Heart left ventricle (tissue), 16 donors: ENCODE measurements at regions not wholly inside any gene's neighbourhood (a gene's known extent, or its start where the extent isn't known, plus 50 kb on each side); places are given as distances from the start of the nearest gene placed in this dataset.

Source experiments
- ATAC-seq, 4 donors: fragments of 200-7000 bp; cut with Tn5 transposase; one replicate each; pipeline ENCODE4 v1.9.1; 2020 to 2022; ENCODE audit warnings: moderate library complexity in 4 of 4, mild to moderate bottlenecking in 3 of 4, moderate number of reproducible peaks in 1 of 4
- DNase-seq, 5 donors: peaks; one replicate each; pipeline ENCODE4 v3.0.0-alpha.2; 2020
- H3K27ac ChIP-seq, 12 donors: fragments of 200-600 bp; sonication (generic) in 4 of 12; one replicate each; pipeline versions ENCODE4 v1.5.0 to v1.8.0; 2016 to 2022; ENCODE audit warnings: mild to moderate bottlenecking in 2 of 12
- H3K27me3 ChIP-seq, 9 donors: fragments of 200-600 bp; sonication (generic) in 2 of 9; one replicate each; pipeline versions ENCODE4 v1.5.1 to v1.8.0; 2016 to 2022; ENCODE audit warnings: mild to moderate bottlenecking in 3 of 9
- H3K36me3 ChIP-seq, 9 donors: fragments of 200-600 bp; sonication (generic) in 2 of 9; one replicate each; pipeline versions ENCODE4 v1.5.0 to v1.8.0; 2018 to 2022; ENCODE audit warnings: mild to moderate bottlenecking in 2 of 9
- H3K4me1 ChIP-seq, 12 donors: fragments of 200-600 bp; sonication (generic) in 4 of 12; one replicate each; pipeline versions ENCODE4 v1.5.0 to v1.8.0; 2016 to 2022; ENCODE audit warnings: mild to moderate bottlenecking in 3 of 12
- H3K4me3 ChIP-seq, 12 donors: fragments of 200-600 bp; sonication (generic) in 4 of 12; one replicate each; pipeline versions ENCODE4 v1.5.0 to v1.8.0; 2017 to 2022; ENCODE audit warnings: mild to moderate bottlenecking in 9 of 12, moderate library complexity in 4 of 12
- H3K9me3 ChIP-seq, 12 donors: fragments of 200-600 bp; sonication (generic) in 4 of 12; one replicate each; pipeline versions ENCODE4 v1.5.0 to v1.8.0; 2016 to 2022; ENCODE audit warnings: mild to moderate bottlenecking in 1 of 12
- CTCF ChIP-seq, 12 donors: fragments of 200-600 bp; sonication (generic) in 4 of 12; IDR thresholded peaks; one replicate each; pipeline versions ENCODE4 v1.5.0 to v1.8.0; 2018 to 2022; ENCODE audit warnings: antibody characterized with exemption in 12 of 12, mild to moderate bottlenecking in 5 of 12
- POLR2A ChIP-seq, 2 donors: fragments of 450-650 bp; IDR thresholded peaks; one replicate each; pipeline ENCODE4 v1.6.1; 2017; ENCODE audit warnings: antibody characterized with exemption in 2 of 2, mild to moderate bottlenecking in 2 of 2, moderate library complexity in 2 of 2
- WGBS, 4 donors: extraction: QIAGEN DNeasy Blood & Tissue Kit in 2 of 4; methylation state at CpG; one replicate each; pipeline versions ENCODE4 v1.1.5 to v1.1.7; 2013 to 2018; 5-methylcytosine and 5-hydroxymethylcytosine counted together
- intact Hi-C, 10 donors: fragments of 100-400 bp; cut with DNase I; formaldehyde crosslinking; loops; one replicate each; pipeline versions ENCODE4 v1.11.1 to v1.14.2; 2022
- donor health status: ischemic (EF 13 %, LVEDD 7.1; RV severe dilation, severe dysfunction).
- donor health status: healthy with polysubstance abuse.
- donor health status: DM: no; HTN: yes; CAD: no.
- donor health status: DM: no; HTN: no; CAD: no.
- donor health status: ischemic (EF 25% LVEDD 6.9; RV normal size, moderate dysfunction).
- donor health status: ischemic (EF 25% LVEDD 5.7; RV mildly dilated, moderate dysfunction).
- donor health status: healthy.
- donor health status: DM: yes; HTN: yes; CAD: no.
- donor health status: ischemic (EF 35%, LVEDD 5.7; RV mildly dilated, moderate dysfunction).
- donor health status: nonischemic (EF 11% LVEDD 7.7; RV severe dilation, severe dysfunction).
- donor health status: DM: yes; HTN: yes; CAD: no.
- donor health status: PGD.
- donor health status: ischemic (EF 29% LVEDD 5.4; RV normal size, mild dysfunction).
- donor health status: nonischemic (EF 23%, LVEDD 6.1; RV moderate dilation, normal function).

- peak overlapping the region in 1 of 12 donors; percentile 73 for H3K27ac ChIP-seq
- intact Hi-C loops, result no loop called here
- TF ChIP-seq CTCF (IDR thresholded peaks at IDR 0.05) (no peak), POLR2A (IDR thresholded peaks at IDR 0.05) (no peak)
These were observed 333.4 kb downstream of the CHRM3 start for GRCh38 chr1:239719642-239720258.

GRCh38 chr1:239722035-239722434 lies 335.7 kb downstream of the CHRM3 start:
- Histone ChIP-seq H3K36me3 (no peaks in the 10 kb centered on the region), H3K27me3 (no peaks in the 10 kb centered on the region), H3K4me3 (no peak overlapping the region), H3K9me3 (no peaks in the 10 kb centered on the region), H3K27ac (no peak overlapping the region), H3K4me1 (peaks cover 0 to 12% (median 0%) of the 10 kb centered on the region in 12 donors)
- DNase-seq (no peak), ATAC-seq (no peak)
- intact Hi-C loops, result no loop called here
- WGBS, 4 donors, result 92 to 99% (median 94%) methylated on average over 1 of the region's 1 CpG
- TF ChIP-seq POLR2A (IDR thresholded peaks at IDR 0.05) (no peak), CTCF (IDR thresholded peaks at IDR 0.05) (no peak)

More at GRCh38 chr1:239719642-239720258, 333.4 kb downstream of the CHRM3 start:
- WGBS, 4 donors, result 62 to 69% (median 64%) methylated on average over 11 of the region's 11 CpGs
- no peaks in the 10 kb centered on the region for H3K9me3 ChIP-seq
- peaks cover 0 to 12% (median 0%) of the 10 kb centered on the region in 12 donors for H3K4me1 ChIP-seq
- peak overlapping the region in 3 of 12 donors; percentile 6 to 41 (median 16) for H3K4me3 ChIP-seq
- ATAC-seq (peak in 1 of 4 donors; percentile 45), DNase-seq (no peak)
- H3K36me3 ChIP-seq, result no peaks in the 10 kb centered on the region
- H3K27me3 ChIP-seq, result no peaks in the 10 kb centered on the region

- Histone ChIP-seq H3K9me3 (no peaks in the 10 kb centered on the region), H3K27me3 (no peaks in the 10 kb centered on the region), H3K4me1 (peaks cover 0 to 10% (median 0%) of the 10 kb centered on the region in 12 donors), H3K36me3 (no peaks in the 10 kb centered on the region), H3K27ac (no peak overlapping the region), H3K4me3 (no peak overlapping the region)
- TF ChIP-seq POLR2A (IDR thresholded peaks at IDR 0.05) (no peak), CTCF (IDR thresholded peaks at IDR 0.05) (no peak)
- DNase-seq (no peak), ATAC-seq (no peak)
- WGBS, 4 donors, result 81 to 92% (median 87%) methylated on average over 2 of the region's 2 CpGs
- intact Hi-C loops, result no loop called here
These were observed 337.5 kb downstream of the CHRM3 start for GRCh38 chr1:239723776-239724367.

GRCh38 chr1:239725371-239725770 lies 339.0 kb downstream of the CHRM3 start:
- H3K4me3 ChIP-seq, result no peak overlapping the region
- intact Hi-C loops, result no loop called here
- H3K27ac ChIP-seq, result no peak overlapping the region
- H3K4me1 ChIP-seq, result no peaks in the 10 kb centered on the region
- ATAC-seq (no peak), DNase-seq (no peak)
- H3K9me3 ChIP-seq, result no peaks in the 10 kb centered on the region
- H3K27me3 ChIP-seq, result no peaks in the 10 kb centered on the region
- H3K36me3 ChIP-seq, result no peaks in the 10 kb centered on the region
- TF ChIP-seq CTCF (IDR thresholded peaks at IDR 0.05) (no peak), POLR2A (IDR thresholded peaks at IDR 0.05) (no peak)
- 68 to 78% (median 74%) methylated on average over 6 of the region's 6 CpGs for WGBS, 4 donors
